Stimulated activated CD8-positive, alpha-beta memory T cell treated with anti-CD3 and anti-CD28 coated beads, Interleukin-12 subunit alpha, Interleukin-12 subunit beta, amount 100 ng/mL, for 1 hour (primary cell): ENCODE measurements at regions not wholly inside any gene's neighbourhood (a gene's known extent, or its start where the extent isn't known, plus 50 kb on each side); places are given as distances from the start of the nearest gene placed in this dataset.

Experiments
- DNase-seq: peaks from one replicate; pipeline ENCODE4 v3.0.0-alpha.2; 2020; ENCODE audit warnings: low read depth

- DNase-seq: no peak
Measured at GRCh38 chr2:173822889-173823542, 142.2 kb downstream of the SP3 start.

- DNase-seq: no peak
Measured at GRCh38 chr2:173823543-173823939, 141.6 kb downstream of the SP3 start.

- DNase-seq: no peak
Measured at GRCh38 chr2:173828189-173829142, 136.7 kb downstream of the SP3 start.

GRCh38 chr2:173829727-173830126 lies 135.4 kb downstream of the SP3 start:
- DNase-seq: no peak

- no peak for DNase-seq
Measured at GRCh38 chr2:173830170-173830569, 135.0 kb downstream of the SP3 start.

GRCh38 chr2:173831312-173832229 lies 133.6 kb downstream of the SP3 start:
- DNase-seq: no peak

GRCh38 chr2:173834141-173834540 lies 131.0 kb downstream of the SP3 start:
- DNase-seq: no peak

GRCh38 chr2:173835726-173836125 lies 129.4 kb downstream of the SP3 start:
- no peak for DNase-seq

GRCh38 chr2:173841110-173841509 lies 124.1 kb downstream of the SP3 start:
- DNase-seq: no peak

GRCh38 chr2:173843526-173843925 lies 121.6 kb downstream of the SP3 start:
- DNase-seq: no peak

- DNase-seq: no peak
Measured at GRCh38 chr2:173851141-173851641, 114.0 kb downstream of the SP3 start.

- no peak for DNase-seq
Measured at GRCh38 chr2:173854141-173854540, 111.0 kb downstream of the SP3 start.

- DNase-seq: no peak
Measured at GRCh38 chr2:173854840-173855239, 110.3 kb downstream of the SP3 start.

GRCh38 chr2:173855661-173856060 lies 109.5 kb downstream of the SP3 start:
- DNase-seq: no peak
